ENCODE measurements at regions not wholly inside any gene's neighbourhood (a gene's known extent, or its start where the extent isn't known, plus 50 kb on each side); places are given as distances from the start of the nearest gene placed in this dataset.

- Histone ChIP-seq H3F3A (ENCODE audit: low read length, unreplicated experiment) (no peaks in the 10 kb centered on the region), H3K27me3 (ENCODE audit: low read length) (peaks cover 9% of the 10 kb centered on the region; the same call in 1 of the 2 replicates), H3K36me3 (ENCODE audit: low read depth, low read length) (no peaks in the 10 kb centered on the region), H3K79me2 (ENCODE audit: low read length) (no peaks in the 10 kb centered on the region), H3K4me3 (ENCODE audit: low read length) (no peak overlapping the region), H3K27ac (ENCODE audit: low read length) (no peak overlapping the region), H3K9me2 (replicated peaks; ENCODE audit: low read length) (no peaks in the 10 kb centered on the region), H2AFZ (ENCODE audit: low read length) (no peak overlapping the region), H3K9ac (ENCODE audit: low read length) (no peak overlapping the region), H3K4me2 (ENCODE audit: low read length) (no peak overlapping the region), H3K9me3 (ENCODE audit: low read length) (no peaks in the 10 kb centered on the region), H3K4me1 (ENCODE audit: insufficient read depth, low read length) (no peaks in the 10 kb centered on the region; the same call in 1 of the 2 replicates), H4K20me1 (ENCODE audit: low read length) (no peaks in the 10 kb centered on the region; the same call in 1 of the 2 replicates)
- TF ChIP-seq CTCF (conservative IDR thresholded peaks at IDR 0.05; ENCODE audit: low read depth, low read length) (no peak), EZH2phosphoT487 (IDR thresholded peaks at IDR 0.05; ENCODE audit: borderline replicate concordance, low read length) (no peak), EZH2 (IDR thresholded peaks at IDR 0.05; ENCODE audit: low read length, unreplicated experiment) (no peak)
- DNase-seq (no peak), ATAC-seq (no peak)
- CTCF ChIA-PET = no interaction called here
- no TSS peak for BruUV-seq (replicated peaks)
- intact Hi-C loops (cut with micrococcal nuclease) = no loop called here
- POLR2A ChIA-PET (ENCODE audit: unreplicated experiment) = no interaction called here
Observed at GRCh38 chr12:127425474-127425873, 841.5 kb upstream of the TMEM132C start.

- TF ChIP-seq EZH2 (IDR thresholded peaks at IDR 0.05; ENCODE audit: low read length, unreplicated experiment) (no peak), EZH2phosphoT487 (IDR thresholded peaks at IDR 0.05; ENCODE audit: borderline replicate concordance, low read length) (no peak), CTCF (conservative IDR thresholded peaks at IDR 0.05; ENCODE audit: low read depth, low read length) (no peak)
- Histone ChIP-seq H3K79me2 (ENCODE audit: low read length) (no peaks in the 10 kb centered on the region), H3K27ac (ENCODE audit: low read length) (no peak overlapping the region), H3K9ac (ENCODE audit: low read length) (no peak overlapping the region), H3K4me3 (ENCODE audit: low read length) (no peak overlapping the region), H3K27me3 (ENCODE audit: low read length) (peaks cover 34% of the 10 kb centered on the region), H2AFZ (ENCODE audit: low read length) (no peak overlapping the region), H3K9me2 (replicated peaks; ENCODE audit: low read length) (no peaks in the 10 kb centered on the region), H3K4me1 (ENCODE audit: insufficient read depth, low read length) (no peaks in the 10 kb centered on the region; the same call in 1 of the 2 replicates), H3K36me3 (ENCODE audit: low read depth, low read length) (no peaks in the 10 kb centered on the region), H4K20me1 (ENCODE audit: low read length) (no peaks in the 10 kb centered on the region), H3K9me3 (ENCODE audit: low read length) (no peaks in the 10 kb centered on the region), H3K4me2 (ENCODE audit: low read length) (no peak overlapping the region), H3F3A (ENCODE audit: low read length, unreplicated experiment) (no peaks in the 10 kb centered on the region)
- ChIA-PET CTCF (no interaction called here), POLR2A (ENCODE audit: unreplicated experiment) (no interaction called here)
- intact Hi-C loops (cut with micrococcal nuclease) = no loop called here
- no peak for DNase-seq
- ATAC-seq = no peak
- BruUV-seq (replicated peaks) = no TSS peak
Observed at GRCh38 chr12:127428420-127428819, 838.5 kb upstream of the TMEM132C start.

- H3K36me3 ChIP-seq (ENCODE audit: low read depth, low read length) = no peaks in the 10 kb centered on the region
- DNase-seq (peak; percentile 12), ATAC-seq (peak; percentile 34; the same call in 1 of the 2 replicates)
- no peak overlapping the region for H3K27ac ChIP-seq (ENCODE audit: low read length)
- no TSS peak for BruUV-seq (replicated peaks)
- H3K9ac ChIP-seq (ENCODE audit: low read length) = no peak overlapping the region
- H4K20me1 ChIP-seq (ENCODE audit: low read length) = no peaks in the 10 kb centered on the region
- no peaks in the 10 kb centered on the region for H3K79me2 ChIP-seq (ENCODE audit: low read length)
- intact Hi-C loops (cut with micrococcal nuclease) = no loop called here
- H3K9me2 ChIP-seq (replicated peaks; ENCODE audit: low read length) = no peaks in the 10 kb centered on the region
- H3K4me1 ChIP-seq (ENCODE audit: insufficient read depth, low read length) = no peaks in the 10 kb centered on the region; the same call in 1 of the 2 replicates
- H2AFZ ChIP-seq (ENCODE audit: low read length) = no peak overlapping the region
- no peaks in the 10 kb centered on the region for H3K9me3 ChIP-seq (ENCODE audit: low read length)
- H3K27me3 ChIP-seq (ENCODE audit: low read length) = peaks cover 47% of the 10 kb centered on the region
- CTCF ChIA-PET = no interaction called here
- POLR2A ChIA-PET (ENCODE audit: unreplicated experiment) = no interaction called here
- TF ChIP-seq EZH2 (IDR thresholded peaks at IDR 0.05; ENCODE audit: low read length, unreplicated experiment) = no peak
- TF ChIP-seq EZH2phosphoT487 (IDR thresholded peaks at IDR 0.05; ENCODE audit: borderline replicate concordance, low read length) = no peak
- TF ChIP-seq CTCF (conservative IDR thresholded peaks at IDR 0.05; ENCODE audit: low read depth, low read length) = no peak
- H3K4me2 ChIP-seq (ENCODE audit: low read length) = 0 out of 2 replicates have a peak overlapping the region, but pooled peaks have one; percentile 14
- no peak overlapping the region for H3K4me3 ChIP-seq (ENCODE audit: low read length)
- H3F3A ChIP-seq (ENCODE audit: low read length, unreplicated experiment) = no peaks in the 10 kb centered on the region
Observed at GRCh38 chr12:127429551-127430285, 837.3 kb upstream of the TMEM132C start.

Data from PC-3 (cell line).